ENCODE measurements at regions not wholly inside any gene's neighbourhood (a gene's known extent, or its start where the extent isn't known, plus 50 kb on each side); places are given as distances from the start of the nearest gene placed in this dataset.

GRCh38 chr6:62940848-62941247, 270.4 kb upstream of the FKBP1C start:
- TF ChIP-seq CTCF (IDR thresholded peaks at IDR 0.05) (no peak), POLR2A (IDR thresholded peaks at IDR 0.05) (no peak)

Data from body of pancreas (tissue), 4 donors.